Activated naive CD4-positive, alpha-beta T cell treated with anti-CD3 and anti-CD28 coated beads for 36 hours (primary cell): ENCODE measurements at regions not wholly inside any gene's neighbourhood (a gene's known extent, or its start where the extent isn't known, plus 50 kb on each side); places are given as distances from the start of the nearest gene placed in this dataset.
"Not testable (repeated sequence)": the region's sequence is repeated elsewhere in the genome, so short reads cannot be mapped to it uniquely, and the experiment has no call there.

ENCODE experiments used
- CTCF ChIA-PET: fragments of 350-600 bp; sonication (Branson Sonifier 250); formaldehyde crosslinking; loops from one replicate; lab custom pipeline; 2021; ENCODE audit warnings: antibody characterized with exemption; lab: Charles Lee
- DNase-seq: peaks from one replicate; pipeline ENCODE4 v3.0.0-alpha.2; 2020
- H3K27ac Mint-ChIP-seq: one replicate; pipeline ENCODE4 v1.8.0; 2021; ENCODE audit warnings: mild to moderate bottlenecking, mixed read lengths
- H3K27me3 Mint-ChIP-seq: one replicate; pipeline ENCODE4 v1.8.0; 2021; ENCODE audit warnings: low read depth, mixed read lengths
- H3K36me3 Mint-ChIP-seq: one replicate; pipeline ENCODE4 v1.8.0; 2021; ENCODE audit warnings: low read depth, mixed read lengths
- H3K4me1 Mint-ChIP-seq: one replicate; pipeline ENCODE4 v1.8.0; 2021; ENCODE audit warnings: low read depth, mixed read lengths
- H3K4me3 Mint-ChIP-seq: one replicate; pipeline ENCODE4 v1.8.0; 2021; ENCODE audit warnings: mild to moderate bottlenecking, moderate library complexity, mixed read lengths
- H3K9me3 Mint-ChIP-seq: one replicate; pipeline ENCODE4 v1.8.0; 2021; ENCODE audit warnings: mixed read lengths
- intact Hi-C: fragments of 100-400 bp; cut with micrococcal nuclease; formaldehyde crosslinking; loops from one replicate; pipeline ENCODE4 v1.15.1; 2023

DNA sequence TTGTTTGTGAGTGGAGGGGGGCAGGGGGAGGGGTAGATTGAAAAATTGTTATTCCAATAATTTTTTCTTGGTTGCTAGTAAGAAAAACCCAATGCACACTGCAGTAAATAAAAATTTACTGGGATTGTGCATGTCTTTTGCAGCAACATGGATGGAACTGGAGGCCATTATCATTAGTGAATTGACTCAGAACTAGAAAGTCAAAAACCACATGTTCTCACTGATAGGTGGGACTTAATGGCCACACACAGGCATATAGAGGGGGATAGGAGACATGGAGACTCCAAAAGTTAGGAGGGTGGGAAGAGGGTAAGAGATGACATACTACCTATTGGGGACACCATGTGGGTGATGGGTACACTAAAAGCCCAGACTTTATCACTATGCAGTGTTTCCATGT lies 67.2 kb downstream of the BUB3 start:
- CTCF ChIA-PET = no interaction called here
- DNase-seq = no peak
- no peaks in the 10 kb centered on the region for H3K9me3 Mint-ChIP-seq
- no peaks in the 10 kb centered on the region for H3K4me1 Mint-ChIP-seq
- no peak overlapping the region for H3K27ac Mint-ChIP-seq
- H3K4me3 Mint-ChIP-seq = no peak overlapping the region
- no peaks in the 10 kb centered on the region for H3K27me3 Mint-ChIP-seq
- intact Hi-C loops = no loop called here
- peaks cover 8% of the 10 kb centered on the region for H3K36me3 Mint-ChIP-seq

DNA sequence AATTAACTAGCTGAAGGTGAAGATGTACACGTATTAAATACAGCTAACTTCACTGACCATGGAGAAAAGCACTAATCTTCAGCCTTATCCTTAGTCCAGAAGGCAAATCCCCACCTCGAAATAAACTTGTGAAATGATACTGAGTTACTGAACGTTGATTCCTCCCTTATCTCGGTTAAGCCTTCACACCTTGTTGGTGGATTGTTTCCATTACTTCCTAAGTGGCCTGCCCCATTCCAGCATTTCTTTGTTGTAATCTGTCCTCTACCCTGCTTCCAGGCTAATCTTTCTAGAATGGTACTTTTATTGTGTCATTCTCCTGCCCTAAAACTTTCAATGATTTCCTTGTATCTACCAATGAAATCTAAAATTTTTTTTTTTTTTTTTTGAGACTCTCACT lies 68.6 kb downstream of the BUB3 start:
- H3K27ac Mint-ChIP-seq = no peak overlapping the region
- H3K36me3 Mint-ChIP-seq = peaks cover 2% of the 10 kb centered on the region
- H3K9me3 Mint-ChIP-seq = no peaks in the 10 kb centered on the region
- H3K4me1 Mint-ChIP-seq = no peaks in the 10 kb centered on the region
- CTCF ChIA-PET = no interaction called here
- no peaks in the 10 kb centered on the region for H3K27me3 Mint-ChIP-seq
- intact Hi-C loops = no loop called here
- no peak for DNase-seq
- no peak overlapping the region for H3K4me3 Mint-ChIP-seq

DNA sequence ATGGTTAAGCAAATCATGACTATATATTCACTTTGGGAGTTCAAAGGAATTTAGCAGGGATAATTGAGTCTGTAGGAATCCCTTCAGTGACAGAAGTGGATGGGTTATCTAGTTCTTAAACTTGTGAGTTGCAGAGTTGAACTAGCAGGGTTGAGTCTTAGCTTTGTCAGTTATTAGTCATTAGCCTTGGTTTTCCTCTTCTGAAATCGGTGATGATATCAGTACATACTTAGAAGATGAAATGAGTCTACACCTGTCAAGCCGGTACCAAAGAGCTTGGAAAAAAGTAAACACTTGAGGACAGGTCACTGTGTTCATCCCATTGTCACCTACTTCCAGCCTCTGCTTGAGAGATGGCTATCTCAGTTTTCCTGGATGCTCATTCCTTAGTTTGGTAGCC lies 73.5 kb downstream of the BUB3 start:
- H3K27ac Mint-ChIP-seq = no peak overlapping the region
- no peaks in the 10 kb centered on the region for H3K4me1 Mint-ChIP-seq
- H3K4me3 Mint-ChIP-seq = no peak overlapping the region
- peaks cover 35% of the 10 kb centered on the region for H3K36me3 Mint-ChIP-seq
- no peaks in the 10 kb centered on the region for H3K27me3 Mint-ChIP-seq
- H3K9me3 Mint-ChIP-seq = peaks cover 3% of the 10 kb centered on the region
- CTCF ChIA-PET = no interaction called here
- intact Hi-C loops = no loop called here
- no peak for DNase-seq

DNA sequence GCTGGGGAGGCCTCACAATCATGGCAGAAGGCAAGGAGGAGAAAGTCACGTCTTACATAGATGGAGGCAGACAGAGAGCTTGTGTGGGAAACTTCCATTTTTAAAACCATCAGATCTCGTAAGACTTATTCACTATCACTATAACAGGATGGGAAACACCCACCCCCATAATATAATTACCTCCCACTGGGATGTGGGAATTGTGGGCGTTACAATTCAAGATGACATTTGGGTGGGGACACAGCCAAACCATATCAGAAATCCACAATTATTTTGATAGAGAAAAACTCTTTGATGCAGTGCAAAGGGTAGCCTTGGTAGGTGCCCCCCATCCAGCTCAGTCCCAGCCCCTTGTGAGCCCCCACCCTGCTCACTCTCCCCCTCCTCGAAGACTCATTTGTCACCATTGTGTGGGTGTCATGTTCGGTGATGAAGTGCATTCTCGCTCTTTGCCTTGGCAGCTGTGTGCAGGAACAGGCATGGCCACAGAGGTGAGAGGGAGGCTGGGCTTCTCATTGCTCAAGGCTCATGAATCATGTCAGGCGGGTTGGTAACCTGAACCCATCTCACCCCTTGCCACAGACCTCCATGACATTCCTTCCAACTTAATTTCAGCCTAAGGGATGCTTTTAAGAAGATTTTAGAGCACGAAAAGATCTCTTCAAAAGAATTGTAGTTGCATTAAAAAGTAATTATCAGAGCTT lies 75.9 kb downstream of the BUB3 start:
- Mint-ChIP-seq H3K4me1 (no peaks in the 10 kb centered on the region), H3K9me3 (peaks cover 17% of the 10 kb centered on the region), H3K27ac (no peak overlapping the region), H3K4me3 (no peak overlapping the region), H3K36me3 (peaks cover 44% of the 10 kb centered on the region), H3K27me3 (no peaks in the 10 kb centered on the region)
- intact Hi-C loops = no loop called here
- CTCF ChIA-PET = no interaction called here
- DNase-seq = no peak

DNA sequence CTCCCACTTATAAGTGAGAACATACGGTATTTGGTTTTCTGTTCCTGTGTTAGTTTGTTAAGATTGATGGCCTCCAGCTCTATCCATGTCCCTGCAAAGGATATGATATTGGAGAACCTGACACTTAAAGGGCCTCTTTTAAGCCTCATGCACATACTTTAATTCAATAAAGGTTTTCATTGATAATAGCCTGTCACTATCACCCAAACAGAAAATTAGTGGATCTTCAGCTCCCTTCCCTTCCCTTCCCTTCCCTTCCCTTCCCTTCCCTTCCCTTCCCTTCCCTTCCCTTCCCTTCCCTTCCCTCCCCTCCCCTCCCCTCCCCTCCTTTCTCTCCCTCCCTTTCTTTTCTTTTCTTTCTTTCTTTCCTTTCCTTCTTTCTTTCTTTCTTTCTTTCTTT lies 78.7 kb downstream of the BUB3 start:
- DNase-seq, H3K4me3 Mint-ChIP-seq, H3K4me1 Mint-ChIP-seq, CTCF ChIA-PET, intact Hi-C loops, H3K27ac Mint-ChIP-seq, H3K27me3 Mint-ChIP-seq: not testable (repeated sequence)
- Mint-ChIP-seq H3K36me3 (peaks cover 49% of the 10 kb centered on the region), H3K9me3 (peaks cover 23% of the 10 kb centered on the region)

DNA sequence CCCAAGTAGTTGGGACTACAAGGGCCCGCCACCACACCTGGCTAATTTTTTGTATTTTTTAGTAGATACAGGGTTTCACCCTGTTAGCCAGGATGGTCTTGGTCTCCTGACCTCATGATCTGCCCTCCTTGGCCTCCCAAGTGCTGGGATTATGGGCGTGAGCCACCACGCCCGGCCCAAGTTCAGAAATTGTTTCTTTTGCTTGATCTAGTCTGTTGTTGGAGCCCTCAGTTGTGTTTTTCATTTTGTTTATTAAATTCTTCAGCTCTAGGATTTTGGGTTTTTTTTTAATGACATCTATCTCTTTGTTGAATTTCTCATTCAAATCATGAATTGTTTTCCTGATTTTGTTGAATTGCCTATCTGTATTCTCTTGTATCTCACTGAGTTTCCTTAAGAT lies 80.8 kb downstream of the BUB3 start:
- CTCF ChIA-PET, DNase-seq, H3K27me3 Mint-ChIP-seq, H3K4me3 Mint-ChIP-seq, H3K4me1 Mint-ChIP-seq, intact Hi-C loops, H3K27ac Mint-ChIP-seq: not testable (repeated sequence)
- Mint-ChIP-seq H3K9me3 (peaks cover 23% of the 10 kb centered on the region), H3K36me3 (peaks cover 39% of the 10 kb centered on the region)

DNA sequence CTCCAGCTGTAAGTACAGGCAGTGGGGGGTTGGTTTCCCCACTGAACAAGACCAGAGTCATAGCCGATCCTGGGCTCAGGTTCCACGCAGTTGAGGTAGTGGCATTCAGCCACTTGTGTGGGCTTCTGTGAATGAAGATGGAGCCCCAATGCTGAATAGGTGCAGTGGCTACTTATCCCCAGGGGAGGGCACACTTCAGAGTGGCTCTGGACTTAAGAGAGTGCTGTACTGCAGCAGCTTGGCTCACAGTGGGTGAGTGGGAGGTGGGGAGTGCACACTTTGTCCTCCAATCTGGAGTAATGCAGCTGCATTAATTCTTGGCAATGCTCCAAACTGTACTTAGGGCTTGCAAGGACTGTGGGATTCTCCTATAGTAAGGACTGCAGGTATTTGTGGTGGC lies 81.9 kb downstream of the BUB3 start:
- intact Hi-C loops = no loop called here
- no peak overlapping the region for H3K27ac Mint-ChIP-seq
- H3K9me3 Mint-ChIP-seq = peaks cover 23% of the 10 kb centered on the region
- peaks cover 28% of the 10 kb centered on the region for H3K36me3 Mint-ChIP-seq
- H3K27me3 Mint-ChIP-seq = no peaks in the 10 kb centered on the region
- H3K4me1 Mint-ChIP-seq = peaks cover 7% of the 10 kb centered on the region
- no peak for DNase-seq
- H3K4me3 Mint-ChIP-seq = no peak overlapping the region
- CTCF ChIA-PET = no interaction called here

DNA sequence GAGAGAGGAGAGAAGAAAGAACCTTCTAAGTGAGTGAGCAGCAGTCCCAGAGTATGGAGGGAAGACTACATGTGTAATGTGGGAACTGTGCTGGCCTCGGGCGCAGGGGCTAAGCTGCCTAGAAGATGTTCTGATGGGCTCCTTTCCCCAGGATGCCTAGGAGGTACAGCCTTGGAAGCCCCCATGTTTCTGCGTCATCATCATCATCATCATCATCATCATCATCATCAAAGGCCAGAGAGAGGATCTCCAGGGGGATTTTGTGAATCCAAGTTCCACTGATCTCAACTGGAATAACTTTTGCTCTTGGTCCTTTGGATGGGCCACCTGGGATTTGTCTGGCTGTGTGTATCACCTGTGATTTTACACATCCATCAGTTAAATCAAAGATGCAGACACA lies 86.0 kb downstream of the BUB3 start:
- no peak overlapping the region for H3K27ac Mint-ChIP-seq
- peaks cover 4% of the 10 kb centered on the region for H3K36me3 Mint-ChIP-seq
- DNase-seq = no peak
- H3K27me3 Mint-ChIP-seq = no peaks in the 10 kb centered on the region
- H3K9me3 Mint-ChIP-seq = peaks cover 5% of the 10 kb centered on the region
- intact Hi-C loops = no loop called here
- H3K4me3 Mint-ChIP-seq = no peak overlapping the region
- peaks cover 26% of the 10 kb centered on the region for H3K4me1 Mint-ChIP-seq
- CTCF ChIA-PET = no interaction called here

DNA sequence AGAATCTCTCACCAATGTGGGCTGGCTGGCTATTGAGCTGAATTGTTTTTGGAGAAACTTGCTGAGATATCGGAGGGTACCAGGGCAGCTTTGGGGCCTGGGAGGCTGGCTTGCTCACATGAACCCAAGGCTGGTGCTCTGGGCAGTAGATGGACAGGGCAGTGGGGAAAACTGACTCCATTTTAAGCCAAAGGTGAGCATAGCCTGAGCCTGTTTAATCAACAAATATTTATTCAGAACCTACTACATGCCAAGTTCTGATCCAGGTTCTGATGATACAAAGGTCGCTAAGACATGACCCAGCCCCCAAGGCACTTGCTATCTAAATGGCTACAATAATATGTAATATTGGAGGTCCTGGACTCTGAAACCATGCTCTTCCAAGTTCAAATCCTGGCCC lies 86.6 kb downstream of the BUB3 start:
- Mint-ChIP-seq H3K4me3 (no peak overlapping the region), H3K4me1 (peaks cover 26% of the 10 kb centered on the region), H3K27ac (no peak overlapping the region), H3K36me3 (peaks cover 2% of the 10 kb centered on the region), H3K27me3 (no peaks in the 10 kb centered on the region), H3K9me3 (no peaks in the 10 kb centered on the region)
- intact Hi-C loops = loop anchor here (1.0 kb wide), 2 partner anchors 47 to 86 kb away; partner anchors contain the start of gene BUB3
- no peak for DNase-seq
- CTCF ChIA-PET = interaction anchor here (1.1 kb wide), 2 partner anchors 89 to 90 kb away, joined by 3 to 4 read pairs; no protein-coding TSS in a partner anchor

DNA sequence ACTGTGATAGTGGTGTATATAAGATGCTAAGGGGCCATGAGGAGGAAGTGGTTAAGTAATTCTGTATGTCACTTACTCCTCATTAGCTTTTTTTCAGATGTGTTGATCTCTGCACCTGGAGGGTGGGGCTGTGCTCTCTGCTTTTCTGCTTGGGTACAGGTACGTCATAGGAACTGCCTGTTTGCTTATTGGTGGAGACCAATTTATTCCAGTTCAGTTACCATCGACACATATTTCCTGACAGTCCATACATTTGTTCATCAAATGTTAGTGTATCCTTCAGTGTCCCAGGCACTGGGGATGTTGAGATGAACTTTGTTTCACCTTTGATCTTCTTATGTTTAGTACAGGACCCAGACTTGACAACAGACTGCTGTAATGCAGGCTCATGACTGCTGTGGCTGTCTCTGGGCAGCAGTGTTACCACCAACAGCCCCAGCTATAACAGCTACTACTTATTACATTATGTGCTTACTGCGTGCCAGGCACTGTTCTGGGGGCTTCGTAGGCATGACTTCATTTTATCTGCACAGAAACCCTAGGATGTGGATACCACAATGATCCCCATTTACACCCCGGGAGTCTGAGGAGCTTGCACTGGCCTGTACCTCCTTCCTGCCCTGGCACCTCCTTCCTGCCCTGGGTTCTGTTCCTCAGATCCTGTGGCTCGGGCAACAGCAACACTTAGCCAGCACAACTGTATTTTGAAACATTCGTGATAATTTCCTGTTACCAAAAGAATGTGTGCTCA lies 87.4 kb downstream of the BUB3 start:
- DNase-seq = peak; percentile 64
- Mint-ChIP-seq H3K36me3 (peaks cover 2% of the 10 kb centered on the region), H3K9me3 (no peaks in the 10 kb centered on the region), H3K4me3 (peak overlapping the region; percentile 7), H3K27ac (peak overlapping the region; percentile 86), H3K27me3 (no peaks in the 10 kb centered on the region), H3K4me1 (peaks cover 26% of the 10 kb centered on the region)
- intact Hi-C loops = loop anchor here (1.0 kb wide), 2 partner anchors 46 to 87 kb away; partner anchors contain the start of gene BUB3
- CTCF ChIA-PET = interaction anchor here (1.1 kb wide), 2 partner anchors 90 to 91 kb away, joined by 3 to 4 read pairs; no protein-coding TSS in a partner anchor

DNA sequence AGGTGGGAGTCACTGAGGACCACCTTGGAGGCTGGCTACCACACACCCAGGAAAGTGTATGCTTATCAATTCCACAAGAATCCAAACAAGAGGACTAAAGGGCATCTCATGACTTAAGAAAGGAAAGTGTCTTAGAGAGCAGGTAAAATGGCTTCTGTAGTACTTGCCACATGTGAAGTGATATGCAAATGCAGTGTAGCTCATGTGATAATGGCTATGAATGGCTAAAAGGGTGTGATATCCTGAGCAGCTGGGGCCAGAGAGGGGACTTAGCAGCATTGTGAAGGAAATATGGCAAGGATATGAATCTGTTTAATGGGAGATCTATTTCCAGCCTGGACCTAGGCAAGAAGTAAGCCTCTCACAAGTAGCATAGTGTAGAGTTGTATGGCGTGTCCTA lies 90.5 kb downstream of the BUB3 start:
- DNase-seq = no peak
- no peaks in the 10 kb centered on the region for H3K27me3 Mint-ChIP-seq
- no peak overlapping the region for H3K4me3 Mint-ChIP-seq
- intact Hi-C loops = no loop called here
- H3K36me3 Mint-ChIP-seq = no peaks in the 10 kb centered on the region
- peaks cover 28% of the 10 kb centered on the region for H3K4me1 Mint-ChIP-seq
- H3K27ac Mint-ChIP-seq = no peak overlapping the region
- CTCF ChIA-PET = no interaction called here
- H3K9me3 Mint-ChIP-seq = no peaks in the 10 kb centered on the region

DNA sequence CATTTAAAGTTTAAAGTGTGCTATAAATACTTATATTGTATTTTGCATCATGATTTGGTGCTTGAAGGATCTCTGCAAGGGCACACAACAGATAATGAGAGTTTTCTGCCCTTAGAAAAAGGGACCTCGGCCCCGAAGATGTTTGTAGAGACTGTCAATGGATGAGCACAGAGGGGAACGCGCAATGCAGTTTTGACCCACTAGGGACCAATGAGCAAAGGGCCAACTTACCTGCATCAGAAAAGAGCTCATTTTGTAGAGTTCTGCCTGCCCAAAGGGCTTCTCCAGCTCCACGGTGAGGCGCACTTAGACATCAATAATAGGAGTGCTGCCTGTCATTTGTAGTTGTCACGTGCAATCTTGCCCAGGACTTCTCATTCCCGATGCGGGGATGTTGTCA lies 91.1 kb downstream of the BUB3 start:
- Mint-ChIP-seq H3K27me3 (no peaks in the 10 kb centered on the region), H3K4me3 (no peak overlapping the region), H3K27ac (no peak overlapping the region), H3K4me1 (peaks cover 28% of the 10 kb centered on the region), H3K9me3 (no peaks in the 10 kb centered on the region), H3K36me3 (no peaks in the 10 kb centered on the region)
- no peak for DNase-seq
- CTCF ChIA-PET = interaction anchor here (0.6 kb wide), 1 partner anchor 1250 kb away, joined by 3 read pairs; no protein-coding TSS in a partner anchor
- intact Hi-C loops = no loop called here

DNA sequence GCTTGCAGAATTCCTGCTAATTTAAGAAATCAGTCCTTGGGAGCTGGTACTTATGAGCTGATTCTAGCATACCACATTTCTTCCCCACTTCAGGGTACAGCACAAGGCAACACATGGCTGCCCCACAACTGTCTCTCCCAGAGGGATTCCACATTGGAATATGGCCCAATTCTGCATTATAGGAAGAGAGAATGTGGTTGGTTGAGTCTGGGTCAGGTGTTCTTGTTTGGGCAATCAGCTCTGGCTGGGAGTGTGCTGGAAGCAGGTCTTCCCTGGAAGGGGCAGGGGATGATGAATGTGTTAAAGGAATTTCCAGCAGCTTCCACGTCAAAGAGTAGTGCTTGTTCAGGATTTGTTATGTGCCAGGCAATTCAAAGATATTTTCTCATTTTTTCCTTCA lies 95.7 kb downstream of the BUB3 start:
- Mint-ChIP-seq H3K27me3 (no peaks in the 10 kb centered on the region), H3K9me3 (no peaks in the 10 kb centered on the region), H3K4me3 (no peak overlapping the region), H3K27ac (no peak overlapping the region), H3K36me3 (no peaks in the 10 kb centered on the region), H3K4me1 (peaks cover 3% of the 10 kb centered on the region)
- CTCF ChIA-PET = no interaction called here
- no peak for DNase-seq
- intact Hi-C loops = no loop called here
